ENCODE measurements at regions not wholly inside any gene's neighbourhood (a gene's known extent, or its start where the extent isn't known, plus 50 kb on each side); places are given as distances from the start of the nearest gene placed in this dataset.

GRCh38 chr15:85872125-85872524, 77.4 kb upstream of the KLHL25 start:
- H3K4me3 ChIP-seq (ENCODE audit: low read depth, low read length): no peak overlapping the region
- TF ChIP-seq, protein P1, sequence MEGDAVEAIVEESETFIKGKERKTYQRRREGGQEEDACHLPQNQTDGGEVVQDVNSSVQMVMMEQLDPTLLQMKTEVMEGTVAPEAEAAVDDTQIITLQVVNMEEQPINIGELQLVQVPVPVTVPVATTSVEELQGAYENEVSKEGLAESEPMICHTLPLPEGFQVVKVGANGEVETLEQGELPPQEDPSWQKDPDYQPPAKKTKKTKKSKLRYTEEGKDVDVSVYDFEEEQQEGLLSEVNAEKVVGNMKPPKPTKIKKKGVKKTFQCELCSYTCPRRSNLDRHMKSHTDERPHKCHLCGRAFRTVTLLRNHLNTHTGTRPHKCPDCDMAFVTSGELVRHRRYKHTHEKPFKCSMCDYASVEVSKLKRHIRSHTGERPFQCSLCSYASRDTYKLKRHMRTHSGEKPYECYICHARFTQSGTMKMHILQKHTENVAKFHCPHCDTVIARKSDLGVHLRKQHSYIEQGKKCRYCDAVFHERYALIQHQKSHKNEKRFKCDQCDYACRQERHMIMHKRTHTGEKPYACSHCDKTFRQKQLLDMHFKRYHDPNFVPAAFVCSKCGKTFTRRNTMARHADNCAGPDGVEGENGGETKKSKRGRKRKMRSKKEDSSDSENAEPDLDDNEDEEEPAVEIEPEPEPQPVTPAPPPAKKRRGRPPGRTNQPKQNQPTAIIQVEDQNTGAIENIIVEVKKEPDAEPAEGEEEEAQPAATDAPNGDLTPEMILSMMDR (IDR thresholded peaks at IDR 0.05; ENCODE audit: borderline replicate concordance, insufficient read depth, low read depth, low read length): no peak

- H3K4me3 ChIP-seq (ENCODE audit: low read depth, low read length): no peak overlapping the region
- TF ChIP-seq, protein P1 (IDR thresholded peaks at IDR 0.05; ENCODE audit: borderline replicate concordance, insufficient read depth, low read depth, low read length): no peak
Measured at GRCh38 chr15:85874236-85874635, 79.5 kb upstream of the KLHL25 start.

GRCh38 chr15:85875756-85876155, 81.0 kb upstream of the KLHL25 start:
- TF ChIP-seq, protein P1 (IDR thresholded peaks at IDR 0.05; ENCODE audit: borderline replicate concordance, insufficient read depth, low read depth, low read length): no peak

GRCh38 chr15:85878828-85879225, 84.1 kb upstream of the KLHL25 start:
- H3K4me3 ChIP-seq (ENCODE audit: low read depth, low read length): no peak overlapping the region
- TF ChIP-seq, protein P1 (IDR thresholded peaks at IDR 0.05; ENCODE audit: borderline replicate concordance, insufficient read depth, low read depth, low read length): no peak

More at GRCh38 chr15:85875756-85876155, 81.0 kb upstream of the KLHL25 start:
- no peak overlapping the region for H3K4me3 ChIP-seq (ENCODE audit: low read depth, low read length)

DNA sequence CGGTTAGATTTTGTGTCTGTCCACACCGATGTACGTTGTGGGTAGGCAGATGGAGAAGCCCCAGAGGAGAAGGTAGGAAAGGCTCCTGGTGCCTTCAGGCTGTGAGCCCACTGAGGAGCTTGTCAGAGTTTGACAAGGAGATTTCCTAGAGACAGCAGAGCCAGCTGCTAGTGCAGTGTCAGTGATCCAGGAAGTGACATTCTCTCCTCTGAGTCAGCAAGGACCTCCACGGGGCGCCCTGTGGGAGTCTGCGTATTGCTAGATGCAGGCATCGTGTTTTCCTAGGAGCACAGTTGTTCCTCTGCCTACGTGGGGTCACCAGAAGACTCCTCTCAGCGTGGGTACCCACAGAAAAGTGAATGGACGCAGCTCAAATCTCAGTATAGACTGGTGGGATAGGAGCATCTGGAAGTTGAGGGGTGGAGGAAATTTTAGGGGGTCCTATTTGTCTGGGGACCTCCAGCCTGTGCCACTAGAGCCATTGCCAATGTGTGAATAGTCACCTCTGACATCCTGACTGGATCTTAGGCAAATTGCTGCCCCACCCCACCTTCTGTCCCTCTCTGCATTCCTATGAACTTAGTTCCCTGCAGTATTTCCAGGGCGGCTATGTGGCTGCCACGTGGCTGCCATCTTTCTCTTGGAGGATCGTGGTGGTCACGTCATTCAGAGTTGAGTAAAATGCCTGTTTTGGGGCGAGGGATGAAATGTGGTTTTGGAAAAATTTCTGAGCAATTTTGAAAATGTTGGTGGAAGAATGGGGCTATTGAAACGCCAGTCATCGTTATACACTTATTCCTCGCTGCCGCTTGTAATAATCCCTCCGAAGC, 84.8 kb upstream of the KLHL25 start:
- H3K4me3 ChIP-seq (ENCODE audit: low read depth, low read length): no peak overlapping the region
- TF ChIP-seq, protein P1 (IDR thresholded peaks at IDR 0.05; ENCODE audit: borderline replicate concordance, insufficient read depth, low read depth, low read length): no peak

GRCh38 chr15:85880501-85881190, 85.9 kb upstream of the KLHL25 start:
- TF ChIP-seq, protein P1 (IDR thresholded peaks at IDR 0.05; ENCODE audit: borderline replicate concordance, insufficient read depth, low read depth, low read length): no peak
- H3K4me3 ChIP-seq (ENCODE audit: low read depth, low read length): no peak overlapping the region
